Epithelial cell of esophagus (primary cell): ENCODE measurements at regions not wholly inside any gene's neighbourhood (a gene's known extent, or its start where the extent isn't known, plus 50 kb on each side); places are given as distances from the start of the nearest gene placed in this dataset.

Experiments
- DNase-seq: peaks from one replicate; pipeline ENCODE4 v3.0.0; 2010; ENCODE audit warnings: low read depth
- H3K4me3 ChIP-seq: 2 replicates; pipeline ENCODE4 v1.5.1; 2011; ENCODE audit warnings: mild to moderate bottlenecking, low read length, control low read depth
- CTCF ChIP-seq: IDR thresholded peaks from 2 replicates; pipeline ENCODE4 v1.5.1; 2011; ENCODE audit warnings: low read depth, mild to moderate bottlenecking, low read length, control low read depth, inconsistent platforms; ENCODE audit not compliant: insufficient read depth; ENCODE audit errors: missing control alignments

GRCh38 chr2:459931-460330 is 172.0 kb upstream of the ALKAL2 start:
- DNase-seq = no peak
- H3K4me3 ChIP-seq = no peak overlapping the region
- TF ChIP-seq CTCF = no peak

- DNase-seq = no peak
- no peak overlapping the region for H3K4me3 ChIP-seq
- TF ChIP-seq CTCF = no peak
These were observed 170.5 kb upstream of the ALKAL2 start for GRCh38 chr2:458425-458815.

- TF ChIP-seq CTCF = no peak
- H3K4me3 ChIP-seq = no peak overlapping the region
- DNase-seq = no peak
These were observed 170.0 kb upstream of the ALKAL2 start for GRCh38 chr2:457792-458424.

- no peak for DNase-seq
- no peak overlapping the region for H3K4me3 ChIP-seq
- no peak for TF ChIP-seq CTCF
These were observed 169.4 kb upstream of the ALKAL2 start for GRCh38 chr2:457262-457661.

GRCh38 chr2:455913-456312 is 168.0 kb upstream of the ALKAL2 start:
- DNase-seq = no peak
- no peak for TF ChIP-seq CTCF
- no peak overlapping the region for H3K4me3 ChIP-seq

GRCh38 chr2:455015-455705 is 167.3 kb upstream of the ALKAL2 start:
- H3K4me3 ChIP-seq = no peak overlapping the region
- no peak for TF ChIP-seq CTCF
- DNase-seq = no peak

GRCh38 chr2:453132-453531 is 165.2 kb upstream of the ALKAL2 start:
- no peak overlapping the region for H3K4me3 ChIP-seq
- no peak for TF ChIP-seq CTCF
- no peak for DNase-seq
